OCI-LY7 (cell line): ENCODE measurements at regions not wholly inside any gene's neighbourhood (a gene's known extent, or its start where the extent isn't known, plus 50 kb on each side); places are given as distances from the start of the nearest gene placed in this dataset.

Source experiments
- BruUV-seq: library from RNA; stranded (reverse); fragments of 400-500 nt; replicated peaks from 2 replicates; lab custom pipeline; 2021; lab: Mats Ljungman, UMichigan
- CTCF ChIA-PET: fragments of 300-600 bp; sonication (Branson Sonifier 250); formaldehyde crosslinking; loops from one replicate; lab custom pipeline; 2022; ENCODE audit warnings: antibody characterized with exemption; ENCODE audit not compliant: unreplicated experiment; lab: Charles Lee
- POLR2A ChIA-PET: fragments of 300-600 bp; sonication (Branson Sonifier 250); formaldehyde crosslinking; loops from one replicate; lab custom pipeline; 2022; ENCODE audit warnings: antibody characterized with exemption; lab: Charles Lee
- DNase-seq: peaks from one replicate; pipeline ENCODE4 v3.0.0-alpha.2; 2015; ENCODE audit warnings: low spot score
- H2AFZ ChIP-seq: fragments of 200-600 bp; sonication (generic), shearing (Covaris generic); 2 replicates; pipeline ENCODE4 v1.6.1; 2014; ENCODE audit warnings: mild to moderate bottlenecking, antibody characterized with exemption, low read length, moderate library complexity
- H3K27ac ChIP-seq: fragments of 200-600 bp; sonication (generic); 2 replicates; pipeline ENCODE4 v1.5.1; 2014; ENCODE audit warnings: mixed run types, low read depth, mild to moderate bottlenecking, moderate library complexity, low read length, inconsistent platforms; ENCODE audit not compliant: poor library complexity, severe bottlenecking
- H3K36me3 ChIP-seq: fragments of 200-600 bp; sonication (generic); 2 replicates; pipeline ENCODE4 v1.6.1; 2014; ENCODE audit warnings: mild to moderate bottlenecking, antibody characterized with exemption, low read length, moderate library complexity, mixed read lengths; ENCODE audit not compliant: insufficient read depth
- H3K4me1 ChIP-seq: fragments of 200-600 bp; sonication (generic); 2 replicates; pipeline ENCODE4 v1.5.1; 2014; ENCODE audit warnings: mild to moderate bottlenecking, low read length; ENCODE audit not compliant: insufficient read depth, poor library complexity, severe bottlenecking
- H3K4me2 ChIP-seq: fragments of 200-600 bp; sonication (generic); 2 replicates; pipeline ENCODE4 v1.6.1; 2014; ENCODE audit warnings: mild to moderate bottlenecking, low read length
- H3K4me3 ChIP-seq: fragments of 200-600 bp; sonication (generic); 2 replicates; pipeline ENCODE4 v1.5.1; 2014; ENCODE audit warnings: mild to moderate bottlenecking, low read depth, low read length; ENCODE audit not compliant: poor library complexity, severe bottlenecking
- H3K79me2 ChIP-seq: fragments of 200-600 bp; sonication (generic); 2 replicates; pipeline ENCODE4 v1.6.1; 2016; ENCODE audit warnings: low read depth, mild to moderate bottlenecking, low read length, moderate library complexity, mixed read lengths; ENCODE audit not compliant: insufficient read depth
- H3K9me2 ChIP-seq: fragments of 200-600 bp; sonication (generic); 2 replicates; pipeline ENCODE4 v1.6.1; 2016; ENCODE audit warnings: mild to moderate bottlenecking, low read length, mixed read lengths; ENCODE audit not compliant: insufficient read depth
- H3K9me3 ChIP-seq: fragments of 200-600 bp; sonication (generic); 2 replicates; pipeline ENCODE4 v1.6.1; 2014; ENCODE audit warnings: mild to moderate bottlenecking, mixed run types, low read length, mixed read lengths
- H4K20me1 ChIP-seq: fragments of 200-600 bp; sonication (generic); 2 replicates; pipeline ENCODE4 v1.6.1; 2014; ENCODE audit warnings: mild to moderate bottlenecking, antibody characterized with exemption, low read length, moderate library complexity, mixed read lengths; ENCODE audit not compliant: insufficient read depth
- EZH2phosphoT487 ChIP-seq: fragments of 200-600 bp; sonication (generic); IDR thresholded peaks from 2 replicates; pipeline ENCODE4 v1.6.1; 2018; ENCODE audit warnings: low read depth, borderline replicate concordance, mild to moderate bottlenecking, mixed run types, antibody characterized with exemption, low read length, moderate library complexity, mixed read lengths
- intact Hi-C: fragments of 100-400 bp; cut with micrococcal nuclease; formaldehyde crosslinking; loops from one replicate; pipeline ENCODE4 v1.10.0; 2022; ENCODE audit not compliant: unreplicated experiment
- TF ChIP-seq, protein P1 (sequence below): fragments of 200-600 bp; sonication (generic); conservative IDR thresholded peaks from 2 replicates; pipeline ENCODE4 v1.5.1; 2014; ENCODE audit warnings: mild to moderate bottlenecking, antibody characterized with exemption, low read length, moderate library complexity, mixed read lengths

GRCh38 chr7:26588511-26588910 lies 275.9 kb downstream of the SKAP2 start:
- Histone ChIP-seq H4K20me1 (no peaks in the 10 kb centered on the region), H3K4me3 (no peak overlapping the region), H2AFZ (no peak overlapping the region), H3K4me1 (peaks cover 12% of the 10 kb centered on the region), H3K9me3 (no peaks in the 10 kb centered on the region), H3K4me2 (no peak overlapping the region), H3K36me3 (no peaks in the 10 kb centered on the region), H3K27ac (no peak overlapping the region), H3K79me2 (no peaks in the 10 kb centered on the region), H3K9me2 (no peaks in the 10 kb centered on the region)
- intact Hi-C loops: no loop called here
- peak; percentile 14 for DNase-seq
- ChIA-PET CTCF (no interaction called here), POLR2A (interaction anchor here (2.0 kb wide), 1 partner anchor 16 kb away, joined by 4 read pairs; no protein-coding TSS in a partner anchor)
- TF ChIP-seq EZH2phosphoT487: no peak
- TF ChIP-seq, protein P1, sequence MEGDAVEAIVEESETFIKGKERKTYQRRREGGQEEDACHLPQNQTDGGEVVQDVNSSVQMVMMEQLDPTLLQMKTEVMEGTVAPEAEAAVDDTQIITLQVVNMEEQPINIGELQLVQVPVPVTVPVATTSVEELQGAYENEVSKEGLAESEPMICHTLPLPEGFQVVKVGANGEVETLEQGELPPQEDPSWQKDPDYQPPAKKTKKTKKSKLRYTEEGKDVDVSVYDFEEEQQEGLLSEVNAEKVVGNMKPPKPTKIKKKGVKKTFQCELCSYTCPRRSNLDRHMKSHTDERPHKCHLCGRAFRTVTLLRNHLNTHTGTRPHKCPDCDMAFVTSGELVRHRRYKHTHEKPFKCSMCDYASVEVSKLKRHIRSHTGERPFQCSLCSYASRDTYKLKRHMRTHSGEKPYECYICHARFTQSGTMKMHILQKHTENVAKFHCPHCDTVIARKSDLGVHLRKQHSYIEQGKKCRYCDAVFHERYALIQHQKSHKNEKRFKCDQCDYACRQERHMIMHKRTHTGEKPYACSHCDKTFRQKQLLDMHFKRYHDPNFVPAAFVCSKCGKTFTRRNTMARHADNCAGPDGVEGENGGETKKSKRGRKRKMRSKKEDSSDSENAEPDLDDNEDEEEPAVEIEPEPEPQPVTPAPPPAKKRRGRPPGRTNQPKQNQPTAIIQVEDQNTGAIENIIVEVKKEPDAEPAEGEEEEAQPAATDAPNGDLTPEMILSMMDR: no peak
- BruUV-seq: no TSS peak

DNA sequence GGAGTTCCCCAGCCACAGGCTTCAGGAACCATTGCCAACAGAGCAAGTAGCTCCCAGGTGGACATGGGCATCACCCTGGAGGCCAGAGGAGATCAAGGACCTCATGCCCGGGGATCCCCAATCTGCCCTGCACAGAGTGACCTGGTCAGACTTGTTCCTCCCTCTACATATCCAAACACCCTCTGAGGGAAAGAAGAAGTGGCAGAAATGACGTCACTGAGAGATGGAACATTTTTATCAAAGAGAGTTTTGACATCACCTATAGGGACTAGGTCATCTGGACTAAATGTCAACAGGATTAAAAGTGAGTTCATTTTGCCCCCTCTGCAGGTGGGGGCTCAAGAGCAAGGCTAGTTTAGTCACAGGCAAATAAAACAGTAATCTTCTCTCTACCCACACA lies 273.7 kb downstream of the SKAP2 start:
- TF ChIP-seq, protein P1: no peak
- no peak for TF ChIP-seq EZH2phosphoT487
- Histone ChIP-seq H3K4me3 (no peak overlapping the region), H3K4me1 (peaks cover 12% of the 10 kb centered on the region), H3K27ac (no peak overlapping the region), H3K9me3 (no peaks in the 10 kb centered on the region), H3K4me2 (no peak overlapping the region), H3K36me3 (no peaks in the 10 kb centered on the region), H3K79me2 (no peaks in the 10 kb centered on the region), H4K20me1 (no peaks in the 10 kb centered on the region), H3K9me2 (no peaks in the 10 kb centered on the region), H2AFZ (no peak overlapping the region)
- POLR2A ChIA-PET: interaction anchor here (0.6 kb wide), 2 partner anchors 180 to 323 kb away, joined by 3 to 4 read pairs; no protein-coding TSS in a partner anchor
- no TSS peak for BruUV-seq
- CTCF ChIA-PET: no interaction called here
- intact Hi-C loops: no loop called here
- DNase-seq: no peak

GRCh38 chr7:26592011-26592410 lies 272.4 kb downstream of the SKAP2 start:
- Histone ChIP-seq H3K9me2 (no peaks in the 10 kb centered on the region), H3K36me3 (no peaks in the 10 kb centered on the region), H2AFZ (no peak overlapping the region), H3K79me2 (no peaks in the 10 kb centered on the region), H3K27ac (no peak overlapping the region), H3K9me3 (no peaks in the 10 kb centered on the region), H3K4me2 (no peak overlapping the region), H4K20me1 (no peaks in the 10 kb centered on the region), H3K4me1 (peaks cover 12% of the 10 kb centered on the region), H3K4me3 (no peak overlapping the region)
- TF ChIP-seq, protein P1: no peak
- TF ChIP-seq EZH2phosphoT487: no peak
- DNase-seq: no peak
- POLR2A ChIA-PET: interaction anchor here (1.2 kb wide), 1 partner anchor 9 kb away, joined by 3 read pairs; no protein-coding TSS in a partner anchor
- intact Hi-C loops: no loop called here
- CTCF ChIA-PET: no interaction called here
- no TSS peak for BruUV-seq
